ENCODE measurements at regions not wholly inside any gene's neighbourhood (a gene's known extent, or its start where the extent isn't known, plus 50 kb on each side); places are given as distances from the start of the nearest gene placed in this dataset.

DNA sequence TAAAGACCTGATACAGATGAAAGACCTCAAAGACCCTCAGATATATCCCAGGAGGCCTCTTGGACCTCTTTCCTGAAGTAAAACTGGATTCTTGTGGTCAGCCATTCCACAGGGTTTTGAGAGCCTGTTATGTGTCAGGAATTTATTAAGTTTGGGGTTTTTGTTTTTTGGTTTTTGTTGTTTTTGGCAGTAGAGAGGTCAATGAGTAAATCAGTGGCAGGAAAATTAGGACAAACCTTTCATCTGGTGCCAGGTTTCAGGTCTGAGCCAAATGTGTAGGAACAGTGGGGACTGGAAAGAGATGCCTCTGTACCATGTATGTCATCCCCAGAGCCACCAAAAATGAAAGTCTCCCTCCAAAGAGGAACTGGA is 520.4 kb upstream of the MDFIC2 start (continued):
- TF ChIP-seq EZH2phosphoT487 (IDR thresholded peaks at IDR 0.05; ENCODE audit: borderline replicate concordance, low read depth) = no peak

DNA sequence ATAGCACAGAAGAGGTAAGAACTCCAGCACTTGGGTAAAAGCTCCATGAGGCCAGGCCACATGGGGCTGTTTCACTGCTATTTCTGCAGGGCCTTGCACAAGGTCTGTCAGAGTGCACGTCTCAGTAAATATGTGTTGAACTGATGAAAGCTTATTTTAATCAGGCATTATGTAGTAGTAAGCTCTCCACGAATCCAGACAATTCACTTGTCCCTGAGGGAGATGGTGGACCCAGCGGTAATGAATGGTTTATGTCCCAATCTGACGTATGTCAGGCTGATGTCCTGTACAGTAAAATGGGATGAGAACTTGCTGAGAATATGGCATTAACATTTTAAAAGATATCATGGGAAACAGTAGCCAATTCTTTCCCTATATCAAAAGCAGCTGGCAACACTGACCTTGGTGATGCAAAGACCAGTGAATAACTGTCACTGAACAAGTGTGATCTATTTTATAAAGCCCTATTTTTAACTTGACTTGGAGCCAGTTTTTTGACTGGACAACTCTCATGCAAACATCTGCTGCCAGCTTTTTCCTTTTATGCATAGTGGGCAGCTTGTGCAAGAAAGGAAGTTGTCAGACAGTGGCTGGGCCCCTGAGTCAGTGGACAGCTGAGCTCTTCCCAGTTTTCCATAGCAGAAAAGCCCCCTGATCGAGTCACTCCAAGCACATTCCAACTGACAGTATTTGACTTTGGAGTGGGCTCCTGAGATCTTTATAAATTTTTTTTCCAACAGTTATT is 519.8 kb upstream of the MDFIC2 start:
- no peak overlapping the region for H3K4me3 ChIP-seq (ENCODE audit: low read depth in 2 of 2, low read length in 1 of 2)

DNA sequence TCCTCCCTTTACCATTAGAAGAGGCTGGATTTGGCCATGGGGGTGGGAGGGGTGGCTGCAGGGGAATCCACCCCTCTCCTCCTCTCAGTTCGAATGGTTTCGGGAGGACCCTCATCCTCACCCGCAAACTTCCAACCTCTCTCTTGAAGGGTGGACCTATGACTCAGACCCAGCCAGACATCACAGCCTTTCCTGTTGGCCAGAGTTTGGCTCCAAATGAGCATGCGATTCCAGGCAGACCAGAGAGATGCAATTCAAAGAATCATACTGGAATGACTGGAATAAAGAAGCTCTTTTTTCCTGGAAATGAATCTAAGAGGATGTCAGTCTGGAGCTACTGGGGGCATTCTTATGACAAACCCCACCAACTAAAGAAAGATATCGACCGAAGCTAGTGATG is 516.7 kb upstream of the MDFIC2 start:
- H3K9me2 ChIP-seq = no peaks in the 10 kb centered on the region
- CTCF ChIA-PET = no interaction called here
- peaks cover 31% of the 10 kb centered on the region for H3F3A ChIP-seq (replicated peaks; ENCODE audit: insufficient read depth)
- peak overlapping the region; percentile 64 for H3K4me2 ChIP-seq
- POLR2A ChIA-PET = no interaction called here
- WGBS (ENCODE audit: low lambda C conversion rate) = 44% methylated on average over 6 of the region's 6 CpGs
- peak overlapping the region in 1 of 2 experiments; percentile 66; a peak in 2 of 4 replicates for H3K27ac ChIP-seq (ENCODE audit: low read depth in 2 of 2, low read length in 1 of 2)
- no peaks in the 10 kb centered on the region for H3K27me3 ChIP-seq (ENCODE audit: insufficient read depth)
- no peaks in the 10 kb centered on the region for H3K79me2 ChIP-seq (ENCODE audit: insufficient read depth)
- H3K36me3 ChIP-seq (replicated peaks in 1 of 2; ENCODE audit: control insufficient read depth in 1 of 2, insufficient read depth in 2 of 2, low read length in 1 of 2) = no peaks in the 10 kb centered on the region
- H3K9me3 ChIP-seq = no peaks in the 10 kb centered on the region
- peak overlapping the region; percentile 84; the same call in 1 of the 2 replicates for H2AFZ ChIP-seq (ENCODE audit: low read depth)
- H3K4me1 ChIP-seq (ENCODE audit: control insufficient read depth in 1 of 2, insufficient read depth in 2 of 2, low read depth in 1 of 2, low read length in 1 of 2) = peaks cover 3 to 16% of the 10 kb centered on the region in 2 experiments; a peak in 3 of 4 replicates
- H4K20me1 ChIP-seq (ENCODE audit: insufficient read depth) = no peaks in the 10 kb centered on the region
- H3K4me3 ChIP-seq (ENCODE audit: low read depth in 2 of 2, low read length in 1 of 2) = peak overlapping the region in 1 of 2 experiments; percentile 40; a peak in 1 of 4 replicates
- no peak overlapping the region for H3K9ac ChIP-seq
- no peak for DNase-seq
- TF ChIP-seq MEF2A (IDR thresholded peaks at IDR 0.05; ENCODE audit: borderline replicate concordance, low read depth) (no peak), RXRA (IDR thresholded peaks at IDR 0.05; ENCODE audit: borderline replicate concordance, low read depth) (no peak), TCF12 (IDR thresholded peaks at IDR 0.05) (peak; percentile 42), RFX5 (IDR thresholded peaks at IDR 0.05; ENCODE audit: low read length) (no peak), NFIC (IDR thresholded peaks at IDR 0.05; ENCODE audit: borderline replicate concordance) (peak; percentile 40; the same call in 1 of the 2 replicates), JUND (IDR thresholded peaks at IDR 0.05) (peak; percentile 32; the same call in 1 of the 2 replicates), NRF1 (IDR thresholded peaks at IDR 0.05; ENCODE audit: low read depth, low read length) (no peak), RAD21 (IDR thresholded peaks at IDR 0.05; ENCODE audit: low read length) (no peak), FOXM1 (IDR thresholded peaks at IDR 0.05; ENCODE audit: low read depth) (no peak), RCOR1 (IDR thresholded peaks at IDR 0.05; ENCODE audit: low read length) (no peak), FOXJ3 (CRISPR knock-in tag; IDR thresholded peaks at IDR 0.05) (no peak), TAF1 (IDR thresholded peaks at IDR 0.05; ENCODE audit: borderline replicate concordance, low read depth, low read length) (no peak), YY1 (IDR thresholded peaks at IDR 0.05; ENCODE audit: low read depth) (no peak), POLR2AphosphoS5 (IDR thresholded peaks at IDR 0.05; ENCODE audit: low read depth, low read length) (no peak), GABPA (IDR thresholded peaks at IDR 0.05; ENCODE audit: low read depth) (no peak)
- TF ChIP-seq, protein P1, sequence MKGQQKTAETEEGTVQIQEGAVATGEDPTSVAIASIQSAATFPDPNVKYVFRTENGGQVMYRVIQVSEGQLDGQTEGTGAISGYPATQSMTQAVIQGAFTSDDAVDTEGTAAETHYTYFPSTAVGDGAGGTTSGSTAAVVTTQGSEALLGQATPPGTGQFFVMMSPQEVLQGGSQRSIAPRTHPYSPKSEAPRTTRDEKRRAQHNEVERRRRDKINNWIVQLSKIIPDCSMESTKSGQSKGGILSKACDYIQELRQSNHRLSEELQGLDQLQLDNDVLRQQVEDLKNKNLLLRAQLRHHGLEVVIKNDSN (IDR thresholded peaks at IDR 0.05; ENCODE audit: borderline replicate concordance, low read depth) = no peak
- TF ChIP-seq, protein P2, sequence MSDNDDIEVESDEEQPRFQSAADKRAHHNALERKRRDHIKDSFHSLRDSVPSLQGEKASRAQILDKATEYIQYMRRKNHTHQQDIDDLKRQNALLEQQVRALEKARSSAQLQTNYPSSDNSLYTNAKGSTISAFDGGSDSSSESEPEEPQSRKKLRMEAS (IDR thresholded peaks at IDR 0.05; ENCODE audit: low read depth) = peak; percentile 73
- TF ChIP-seq, protein P3, sequence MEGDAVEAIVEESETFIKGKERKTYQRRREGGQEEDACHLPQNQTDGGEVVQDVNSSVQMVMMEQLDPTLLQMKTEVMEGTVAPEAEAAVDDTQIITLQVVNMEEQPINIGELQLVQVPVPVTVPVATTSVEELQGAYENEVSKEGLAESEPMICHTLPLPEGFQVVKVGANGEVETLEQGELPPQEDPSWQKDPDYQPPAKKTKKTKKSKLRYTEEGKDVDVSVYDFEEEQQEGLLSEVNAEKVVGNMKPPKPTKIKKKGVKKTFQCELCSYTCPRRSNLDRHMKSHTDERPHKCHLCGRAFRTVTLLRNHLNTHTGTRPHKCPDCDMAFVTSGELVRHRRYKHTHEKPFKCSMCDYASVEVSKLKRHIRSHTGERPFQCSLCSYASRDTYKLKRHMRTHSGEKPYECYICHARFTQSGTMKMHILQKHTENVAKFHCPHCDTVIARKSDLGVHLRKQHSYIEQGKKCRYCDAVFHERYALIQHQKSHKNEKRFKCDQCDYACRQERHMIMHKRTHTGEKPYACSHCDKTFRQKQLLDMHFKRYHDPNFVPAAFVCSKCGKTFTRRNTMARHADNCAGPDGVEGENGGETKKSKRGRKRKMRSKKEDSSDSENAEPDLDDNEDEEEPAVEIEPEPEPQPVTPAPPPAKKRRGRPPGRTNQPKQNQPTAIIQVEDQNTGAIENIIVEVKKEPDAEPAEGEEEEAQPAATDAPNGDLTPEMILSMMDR (IDR thresholded peaks at IDR 0.05) = no peak

More for the DNA sequence above, 519.8 kb upstream of the MDFIC2 start:
- H3K9me3 ChIP-seq = no peaks in the 10 kb centered on the region
- no peak for DNase-seq
- peak overlapping the region; percentile 30 to 61; a peak in 3 of 4 replicates for H3K27ac ChIP-seq (ENCODE audit: low read depth in 2 of 2, low read length in 1 of 2)
- H4K20me1 ChIP-seq (ENCODE audit: insufficient read depth) = no peaks in the 10 kb centered on the region
- H3K4me2 ChIP-seq = peak overlapping the region; percentile 8; the same call in 1 of the 2 replicates
- ChIA-PET POLR2A (no interaction called here), CTCF (no interaction called here)
- no peak overlapping the region for H3K9ac ChIP-seq
- H3K4me1 ChIP-seq (ENCODE audit: control insufficient read depth in 1 of 2, insufficient read depth in 2 of 2, low read depth in 1 of 2, low read length in 1 of 2) = peaks cover 3 to 16% of the 10 kb centered on the region in 2 experiments; a peak in 3 of 4 replicates
- H2AFZ ChIP-seq (ENCODE audit: low read depth) = no peak overlapping the region
- no peaks in the 10 kb centered on the region for H3K79me2 ChIP-seq (ENCODE audit: insufficient read depth)
- no peaks in the 10 kb centered on the region for H3K27me3 ChIP-seq (ENCODE audit: insufficient read depth)
- WGBS (ENCODE audit: low lambda C conversion rate) = 72% methylated on average over 5 of the region's 5 CpGs
- H3F3A ChIP-seq (replicated peaks; ENCODE audit: insufficient read depth) = peaks cover 29% of the 10 kb centered on the region
- no peaks in the 10 kb centered on the region for H3K9me2 ChIP-seq
- H3K36me3 ChIP-seq (replicated peaks in 1 of 2; ENCODE audit: control insufficient read depth in 1 of 2, insufficient read depth in 2 of 2, low read length in 1 of 2) = no peaks in the 10 kb centered on the region
- TF ChIP-seq NFIC (IDR thresholded peaks at IDR 0.05; ENCODE audit: borderline replicate concordance) = peak; percentile 48; the same call in 1 of the 2 replicates
- no peak for TF ChIP-seq TEAD4 (IDR thresholded peaks at IDR 0.05; ENCODE audit: borderline replicate concordance, insufficient read depth)
- TF ChIP-seq, protein P4, sequence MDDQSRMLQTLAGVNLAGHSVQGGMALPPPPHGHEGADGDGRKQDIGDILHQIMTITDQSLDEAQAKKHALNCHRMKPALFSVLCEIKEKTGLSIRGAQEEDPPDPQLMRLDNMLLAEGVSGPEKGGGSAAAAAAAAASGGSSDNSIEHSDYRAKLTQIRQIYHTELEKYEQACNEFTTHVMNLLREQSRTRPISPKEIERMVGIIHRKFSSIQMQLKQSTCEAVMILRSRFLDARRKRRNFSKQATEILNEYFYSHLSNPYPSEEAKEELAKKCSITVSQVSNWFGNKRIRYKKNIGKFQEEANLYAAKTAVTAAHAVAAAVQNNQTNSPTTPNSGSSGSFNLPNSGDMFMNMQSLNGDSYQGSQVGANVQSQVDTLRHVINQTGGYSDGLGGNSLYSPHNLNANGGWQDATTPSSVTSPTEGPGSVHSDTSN (IDR thresholded peaks at IDR 0.05) = no peak
- no peak for TF ChIP-seq NRF1 (IDR thresholded peaks at IDR 0.05; ENCODE audit: low read depth, low read length)
- TF ChIP-seq TCF12 (IDR thresholded peaks at IDR 0.05) = peak; percentile 54
- peak; percentile 48; the same call in 1 of the 2 replicates for TF ChIP-seq MEF2A (IDR thresholded peaks at IDR 0.05; ENCODE audit: borderline replicate concordance, low read depth)
- no peak for TF ChIP-seq YY1 (IDR thresholded peaks at IDR 0.05; ENCODE audit: low read depth)
